ENCODE measurements at regions not wholly inside any gene's neighbourhood (a gene's known extent, or its start where the extent isn't known, plus 50 kb on each side); places are given as distances from the start of the nearest gene placed in this dataset.

DNA sequence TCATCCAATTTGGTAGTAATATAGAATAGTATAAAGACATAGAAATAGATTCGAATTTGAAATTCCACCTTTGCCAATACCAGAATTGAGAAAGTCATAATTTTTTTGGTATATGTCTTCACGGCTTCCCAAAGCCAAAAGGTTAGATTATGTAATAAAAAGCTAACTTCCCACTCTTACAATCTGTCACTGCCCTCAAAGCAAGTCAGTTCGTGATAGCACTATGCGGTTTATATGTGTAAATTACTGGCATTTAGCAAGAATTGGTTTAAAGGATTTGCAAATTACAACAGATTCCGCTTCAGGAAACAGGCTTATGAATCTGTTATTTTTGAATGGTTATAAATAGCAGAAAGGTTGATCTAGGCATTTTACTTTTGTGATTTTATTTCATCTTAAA lies 679.4 kb upstream of the ADGRL2 start (continued):
- TF ChIP-seq, protein P1, sequence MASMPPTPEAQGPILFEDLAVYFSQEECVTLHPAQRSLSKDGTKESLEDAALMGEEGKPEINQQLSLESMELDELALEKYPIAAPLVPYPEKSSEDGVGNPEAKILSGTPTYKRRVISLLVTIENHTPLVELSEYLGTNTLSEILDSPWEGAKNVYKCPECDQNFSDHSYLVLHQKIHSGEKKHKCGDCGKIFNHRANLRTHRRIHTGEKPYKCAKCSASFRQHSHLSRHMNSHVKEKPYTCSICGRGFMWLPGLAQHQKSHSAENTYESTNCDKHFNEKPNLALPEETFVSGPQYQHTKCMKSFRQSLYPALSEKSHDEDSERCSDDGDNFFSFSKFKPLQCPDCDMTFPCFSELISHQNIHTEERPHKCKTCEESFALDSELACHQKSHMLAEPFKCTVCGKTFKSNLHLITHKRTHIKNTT (CRISPR knock-in tag; IDR thresholded peaks at IDR 0.05), result no peak
- TF ChIP-seq, protein P2, sequence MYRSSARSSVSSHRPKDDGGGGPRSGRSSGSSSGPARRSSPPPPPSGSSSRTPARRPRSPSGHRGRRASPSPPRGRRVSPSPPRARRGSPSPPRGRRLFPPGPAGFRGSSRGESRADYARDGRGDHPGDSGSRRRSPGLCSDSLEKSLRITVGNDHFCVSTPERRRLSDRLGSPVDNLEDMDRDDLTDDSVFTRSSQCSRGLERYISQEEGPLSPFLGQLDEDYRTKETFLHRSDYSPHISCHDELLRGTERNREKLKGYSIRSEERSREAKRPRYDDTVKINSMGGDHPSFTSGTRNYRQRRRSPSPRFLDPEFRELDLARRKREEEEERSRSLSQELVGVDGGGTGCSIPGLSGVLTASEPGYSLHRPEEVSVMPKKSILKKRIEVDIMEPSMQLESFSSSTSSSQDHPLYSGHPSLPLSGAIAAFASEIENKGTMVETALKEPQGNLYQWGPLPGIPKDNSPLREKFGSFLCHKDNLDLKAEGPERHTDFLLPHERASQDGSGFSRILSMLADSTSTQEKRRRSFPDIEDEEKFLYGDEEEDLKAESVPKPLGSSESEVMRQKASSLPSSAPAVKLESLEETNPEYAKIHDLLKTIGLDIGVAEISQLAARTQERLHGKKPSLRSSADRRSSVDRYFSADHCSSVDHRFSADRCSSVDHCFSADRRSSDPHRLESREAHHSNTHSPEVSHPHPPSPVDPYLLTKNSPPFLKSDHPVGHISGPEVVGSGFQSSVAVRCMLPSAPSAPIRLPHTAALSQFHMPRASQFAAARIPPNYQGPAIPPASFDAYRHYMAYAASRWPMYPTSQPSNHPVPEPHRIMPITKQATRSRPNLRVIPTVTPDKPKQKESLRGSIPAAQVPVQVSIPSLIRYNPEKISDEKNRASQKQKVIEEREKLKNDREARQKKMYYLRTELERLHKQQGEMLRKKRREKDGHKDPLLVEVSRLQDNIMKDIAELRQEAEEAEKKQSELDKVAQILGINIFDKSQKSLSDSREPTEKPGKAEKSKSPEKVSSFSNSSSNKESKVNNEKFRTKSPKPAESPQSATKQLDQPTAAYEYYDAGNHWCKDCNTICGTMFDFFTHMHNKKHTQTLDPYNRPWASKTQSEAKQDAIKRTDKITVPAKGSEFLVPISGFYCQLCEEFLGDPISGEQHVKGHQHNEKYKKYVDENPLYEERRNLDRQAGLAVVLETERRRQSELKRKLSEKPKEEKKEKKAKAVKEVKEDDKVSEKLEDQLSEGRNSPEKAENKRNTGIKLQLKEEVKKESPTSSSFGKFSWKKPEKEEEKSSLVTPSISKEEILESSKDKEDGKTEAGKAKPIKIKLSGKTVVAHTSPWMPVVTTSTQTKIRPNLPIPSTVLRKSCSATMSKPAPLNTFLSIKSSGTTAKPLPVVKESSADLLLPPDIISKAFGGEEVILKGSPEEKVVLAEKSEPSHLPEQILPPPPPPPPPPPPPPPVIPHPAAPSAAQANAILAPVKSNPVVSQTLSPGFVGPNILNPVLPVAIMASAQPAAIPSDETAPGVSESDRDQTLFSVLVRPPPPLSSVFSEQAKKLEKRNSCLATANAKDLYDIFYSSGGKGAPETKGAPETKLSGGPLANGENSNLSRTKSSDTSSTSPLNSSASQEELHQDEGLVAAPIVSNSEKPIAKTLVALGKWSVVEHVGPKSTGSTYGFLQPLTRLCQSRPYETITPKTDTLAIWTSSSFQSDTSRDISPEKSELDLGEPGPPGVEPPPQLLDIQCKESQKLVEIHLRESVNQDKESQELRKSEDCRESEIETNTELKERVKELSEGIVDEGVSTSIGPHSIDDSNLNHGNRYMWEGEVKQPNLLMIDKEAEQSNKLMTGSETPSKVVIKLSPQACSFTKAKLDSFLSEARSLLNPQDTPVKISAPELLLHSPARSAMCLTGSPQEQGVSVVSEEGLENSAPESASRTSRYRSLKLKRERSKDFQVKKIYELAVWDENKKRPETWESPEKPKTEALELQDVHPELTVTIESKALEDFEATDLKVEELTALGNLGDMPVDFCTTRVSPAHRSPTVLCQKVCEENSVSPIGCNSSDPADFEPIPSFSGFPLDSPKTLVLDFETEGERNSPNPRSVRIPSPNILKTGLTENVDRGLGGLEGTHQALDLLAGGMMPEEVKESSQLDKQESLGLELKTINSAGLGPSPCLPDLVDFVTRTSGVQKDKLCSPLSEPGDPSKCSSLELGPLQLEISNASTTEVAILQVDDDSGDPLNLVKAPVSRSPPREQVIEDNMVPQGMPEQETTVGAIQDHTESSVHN (CRISPR knock-in tag; IDR thresholded peaks at IDR 0.05), result no peak
- TF ChIP-seq ZFP36L2 (CRISPR knock-in tag; IDR thresholded peaks at IDR 0.05), result no peak

DNA sequence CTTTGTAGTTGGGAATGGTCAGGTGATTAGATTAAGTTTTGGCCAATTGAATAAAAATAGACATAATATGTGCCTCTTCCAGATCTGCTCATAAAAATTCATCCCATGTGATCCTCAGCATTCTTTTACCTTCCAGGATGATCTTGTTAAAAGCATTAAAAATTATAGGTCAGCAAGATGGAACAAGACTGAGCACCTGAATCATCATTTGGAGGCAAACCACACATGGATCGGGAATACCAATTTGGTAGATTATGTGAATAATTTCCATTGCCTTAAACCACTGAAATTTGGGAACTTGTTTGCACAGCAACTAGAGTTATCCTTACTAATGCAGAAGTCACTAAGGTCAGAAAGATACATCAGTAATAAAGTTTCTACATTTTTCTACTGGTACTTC lies 681.4 kb upstream of the ADGRL2 start:
- Histone ChIP-seq H3K79me2 (ENCODE audit: insufficient read depth, low read length) (no peaks in the 10 kb centered on the region), H3K36me3 (replicated peaks in 1 of 2; ENCODE audit: control insufficient read depth in 1 of 2, insufficient read depth in 2 of 2, low read length in 2 of 2) (no peaks in the 10 kb centered on the region), H3K9ac (ENCODE audit: insufficient read depth, low read depth, low read length) (no peak overlapping the region), H3K4me2 (ENCODE audit: low read depth, low read length) (no peak overlapping the region), H3K9me3 (ENCODE audit: low read length) (peaks cover 71% of the 10 kb centered on the region), H3K4me1 (ENCODE audit: insufficient read depth, low read length) (no peaks in the 10 kb centered on the region), H2AFZ (ENCODE audit: low read length) (no peak overlapping the region), H3K4me3 (replicated peaks in 1 of 3; ENCODE audit: insufficient read depth in 1 of 3, low read depth in 2 of 3, low read length in 3 of 3) (no peak overlapping the region), H3K27me3 (ENCODE audit: control insufficient read depth in 1 of 2, insufficient read depth in 2 of 2, low read length in 2 of 2) (no peaks in the 10 kb centered on the region), H4K20me1 (ENCODE audit: insufficient read depth, low read length) (no peaks in the 10 kb centered on the region), H3K27ac (ENCODE audit: extremely low read length, insufficient read depth, low read length) (no peak overlapping the region)
- FAIRE-seq, result no peak
- 0% methylated on average over 1 of the region's 1 CpG for WGBS (ENCODE audit: low lambda C conversion rate)
- TF ChIP-seq MED13 (CRISPR knock-in tag; IDR thresholded peaks at IDR 0.05), result no peak
- no peak for TF ChIP-seq ZSCAN20 (CRISPR knock-in tag; IDR thresholded peaks at IDR 0.05; ENCODE audit: borderline replicate concordance)
- TF ChIP-seq FOXO1 (CRISPR knock-in tag; IDR thresholded peaks at IDR 0.05), result no peak
- TF ChIP-seq, protein P3, sequence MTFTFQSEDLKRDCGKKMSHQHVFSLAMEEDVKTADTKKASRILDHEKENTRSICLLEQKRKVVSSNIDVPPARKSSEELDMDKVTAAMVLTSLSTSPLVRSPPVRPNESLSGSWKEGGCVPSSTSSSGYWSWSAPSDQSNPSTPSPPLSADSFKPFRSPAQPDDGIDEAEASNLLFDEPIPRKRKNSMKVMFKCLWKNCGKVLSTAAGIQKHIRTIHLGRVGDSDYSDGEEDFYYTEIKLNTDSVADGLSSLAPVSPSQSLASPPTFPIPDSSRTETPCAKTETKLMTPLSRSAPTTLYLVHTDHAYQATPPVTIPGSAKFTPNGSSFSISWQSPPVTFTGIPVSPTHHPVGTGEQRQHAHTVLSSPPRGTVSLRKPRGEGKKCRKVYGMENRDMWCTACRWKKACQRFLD (CRISPR knock-in tag; IDR thresholded peaks at IDR 0.05; ENCODE audit: borderline replicate concordance), result no peak
- no peak for TF ChIP-seq TRIM24 (CRISPR knock-in tag; IDR thresholded peaks at IDR 0.05)
- no peak for TF ChIP-seq ZNF782 (CRISPR knock-in tag; IDR thresholded peaks at IDR 0.05; ENCODE audit: borderline replicate concordance)
- CTCF ChIA-PET (ENCODE audit: low intra/inter-chr PET ratio, low total read pairs), result no interaction called here
- no TSS peak for BruUV-seq (replicated peaks)
- POLR2A ChIA-PET, result no interaction called here
- no peak for ATAC-seq
- DNase-seq (ENCODE audit: low spot score), result no peak
- intact Hi-C loops (cut with micrococcal nuclease; ENCODE audit: unreplicated experiment), result no loop called here
- in situ Hi-C loops (cut with HindIII; ENCODE audit: extremely low pct_ligation_motif_present, low pct_unique_long_range_greater_than_20kb), result no loop called here

Measured in HepG2 (cell line).